ENCODE measurements at regions not wholly inside any gene's neighbourhood (a gene's known extent, or its start where the extent isn't known, plus 50 kb on each side); places are given as distances from the start of the nearest gene placed in this dataset.

DNA sequence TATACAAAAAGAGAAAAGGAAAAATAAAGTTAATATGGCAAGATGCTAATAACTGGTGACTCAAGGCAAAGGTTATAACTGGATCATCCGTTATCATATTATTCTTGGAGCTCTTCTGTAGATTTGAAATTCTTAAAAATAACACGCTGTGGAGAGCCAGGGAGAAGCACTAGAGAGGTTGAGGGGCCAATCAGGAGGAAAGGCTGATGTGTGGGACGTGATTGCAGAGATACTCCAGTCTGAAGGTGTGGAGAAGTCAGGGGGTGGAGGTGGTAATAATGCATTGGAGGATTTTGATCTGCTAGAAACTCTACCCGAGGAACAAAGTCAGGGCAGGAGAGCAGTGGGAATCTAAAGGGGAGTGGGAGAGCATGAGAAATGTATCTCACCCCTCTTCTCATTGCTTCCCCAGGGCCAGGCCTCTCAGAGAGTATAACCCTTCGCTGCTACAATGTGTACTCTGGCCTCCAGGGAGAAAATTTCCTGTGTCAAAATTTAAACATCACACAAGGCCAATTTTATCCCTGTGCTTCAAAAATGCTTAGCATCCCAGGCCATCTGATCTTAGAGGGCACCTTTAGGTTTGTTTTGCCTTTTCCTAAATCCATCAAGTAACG lies 211.5 kb upstream of the SEMA6D start:
- peaks cover 6% of the 10 kb centered on the region for H3K4me1 ChIP-seq (ENCODE audit: control insufficient read depth, insufficient read depth, low read length)
- DNase-seq (ENCODE audit: low read depth in 4 of 6, low spot score in 6 of 6): no peak
- no peak overlapping the region for H3K4me3 ChIP-seq (ENCODE audit: low read depth, low read length)
- no peaks in the 10 kb centered on the region for H3K36me3 ChIP-seq (ENCODE audit: control insufficient read depth, insufficient read depth, low read length)
- H3K27me3 ChIP-seq (ENCODE audit: control insufficient read depth, insufficient read depth, low read length): no peaks in the 10 kb centered on the region
- WGBS (ENCODE audit: insufficient coverage): 84% methylated on average over 4 of the region's 6 CpGs
- H3K9me3 ChIP-seq (ENCODE audit: control insufficient read depth, insufficient read depth, low read length): no peaks in the 10 kb centered on the region
- H3K27ac ChIP-seq (ENCODE audit: low read depth, low read length): peak overlapping the region; percentile 44

DNA sequence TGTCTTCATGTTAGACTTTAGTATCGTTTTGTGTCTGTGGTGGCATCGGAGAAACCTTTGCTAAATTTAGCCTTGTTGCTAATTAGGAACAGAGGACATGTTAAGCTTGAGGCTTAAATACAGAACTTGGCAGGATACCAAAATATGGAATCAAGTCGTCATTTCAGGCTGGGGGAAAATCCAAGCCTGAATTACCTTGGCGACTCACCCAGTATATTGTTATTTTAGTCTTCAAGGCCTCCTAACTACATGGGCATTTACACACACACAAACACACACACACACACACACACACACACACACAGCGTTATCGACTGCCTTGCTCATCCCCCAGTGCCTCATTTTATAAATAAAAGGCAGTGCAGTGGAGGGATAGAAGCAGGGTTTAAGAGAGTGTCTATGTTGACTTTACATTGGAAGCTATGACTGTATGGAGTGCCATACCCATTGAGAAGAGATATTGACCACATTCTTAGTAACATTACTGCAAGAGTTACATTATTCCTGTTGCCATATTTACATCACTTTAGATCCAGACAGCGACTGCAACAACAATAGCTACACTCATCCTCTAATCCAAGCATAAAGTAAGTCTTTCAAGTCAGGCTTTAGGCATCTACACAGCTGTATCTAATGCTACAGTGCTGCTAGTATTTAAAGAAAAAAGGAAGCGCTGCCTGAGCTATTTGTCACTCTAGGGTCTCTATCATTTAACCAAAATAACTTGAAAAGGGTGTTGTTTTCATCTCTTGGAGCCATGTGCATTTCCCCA lies 210.8 kb upstream of the SEMA6D start:
- Histone ChIP-seq H3K4me1 (ENCODE audit: control insufficient read depth, insufficient read depth, low read length) (peaks cover 6% of the 10 kb centered on the region), H3K27ac (ENCODE audit: low read depth, low read length) (peak overlapping the region; percentile 44), H3K27me3 (ENCODE audit: control insufficient read depth, insufficient read depth, low read length) (no peaks in the 10 kb centered on the region), H3K9me3 (ENCODE audit: control insufficient read depth, insufficient read depth, low read length) (no peaks in the 10 kb centered on the region), H3K36me3 (ENCODE audit: control insufficient read depth, insufficient read depth, low read length) (no peaks in the 10 kb centered on the region), H3K4me3 (ENCODE audit: low read depth, low read length) (no peak overlapping the region)
- 25% methylated on average over 3 of the region's 8 CpGs for WGBS (ENCODE audit: insufficient coverage)
- DNase-seq (ENCODE audit: low read depth in 4 of 6, low spot score in 6 of 6): peak in 2 of 6 donors; percentile 76 to 88

DNA sequence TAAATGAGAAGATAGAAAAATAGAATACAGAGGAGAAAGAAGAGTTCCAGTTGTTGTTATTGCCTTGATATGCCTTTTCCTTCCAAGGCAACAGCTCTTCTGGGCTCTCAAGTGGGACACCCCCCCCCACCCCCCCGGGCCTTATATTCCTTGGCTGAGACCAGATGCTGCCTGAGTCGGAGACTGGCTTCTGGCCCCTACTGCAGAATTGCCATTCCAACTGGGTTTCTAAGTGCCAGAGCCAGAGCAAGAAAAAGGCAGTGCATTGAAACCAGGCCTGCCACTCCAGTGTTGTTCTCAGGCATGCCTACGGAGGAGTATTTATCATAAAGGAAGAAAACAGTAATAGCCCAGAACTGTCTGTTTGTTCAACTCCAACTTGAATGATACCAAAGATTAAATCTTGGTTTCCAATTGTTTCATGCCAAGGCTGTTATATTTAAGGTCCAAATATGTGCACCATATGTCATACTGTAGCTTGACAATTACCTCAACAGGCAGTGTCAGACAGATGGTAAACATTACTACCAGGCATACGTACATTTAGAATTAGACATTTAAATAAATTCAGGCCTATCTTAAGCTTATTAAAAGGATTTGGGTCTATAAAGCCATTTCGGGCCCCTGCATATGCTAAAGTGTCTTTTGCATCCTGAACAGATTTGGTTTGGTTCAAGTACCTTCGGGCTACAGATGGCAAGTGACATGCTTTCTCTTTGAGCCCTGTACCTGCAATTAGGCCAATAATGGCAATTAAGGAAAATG lies 209.9 kb upstream of the SEMA6D start:
- Histone ChIP-seq H3K9me3 (ENCODE audit: control insufficient read depth, insufficient read depth, low read length) (no peaks in the 10 kb centered on the region), H3K27me3 (ENCODE audit: control insufficient read depth, insufficient read depth, low read length) (no peaks in the 10 kb centered on the region), H3K4me3 (ENCODE audit: low read depth, low read length) (no peak overlapping the region), H3K36me3 (ENCODE audit: control insufficient read depth, insufficient read depth, low read length) (no peaks in the 10 kb centered on the region), H3K27ac (ENCODE audit: low read depth, low read length) (no peak overlapping the region), H3K4me1 (ENCODE audit: control insufficient read depth, insufficient read depth, low read length) (peaks cover 6% of the 10 kb centered on the region)
- peak in 2 of 6 donors; percentile 48 to 88 for DNase-seq (ENCODE audit: low read depth in 4 of 6, low spot score in 6 of 6)
- WGBS (ENCODE audit: insufficient coverage): 86% methylated on average over 1 of the region's 6 CpGs

DNA sequence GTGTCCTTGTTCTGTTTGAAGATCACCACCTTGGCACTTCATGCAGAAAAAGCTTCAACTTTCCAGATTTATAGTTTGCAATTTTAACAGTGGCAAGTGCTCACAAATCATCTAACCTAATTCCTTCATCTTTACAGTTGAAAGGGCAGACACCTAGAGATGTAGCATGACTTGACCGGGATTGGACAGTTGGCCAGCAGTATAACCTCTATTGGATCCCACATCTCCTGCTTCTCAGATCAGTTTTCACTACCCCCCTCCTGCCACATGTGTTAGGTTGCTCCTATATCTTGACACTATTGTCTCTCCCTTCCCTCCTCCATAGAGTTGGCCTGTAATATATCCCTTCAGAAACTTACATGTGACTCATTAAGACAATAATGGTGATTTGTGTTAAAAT lies 206.0 kb upstream of the SEMA6D start:
- no peaks in the 10 kb centered on the region for H3K27me3 ChIP-seq (ENCODE audit: control insufficient read depth, insufficient read depth, low read length)
- H3K4me1 ChIP-seq (ENCODE audit: control insufficient read depth, insufficient read depth, low read length): no peaks in the 10 kb centered on the region
- no peak overlapping the region for H3K4me3 ChIP-seq (ENCODE audit: low read depth, low read length)
- no peaks in the 10 kb centered on the region for H3K9me3 ChIP-seq (ENCODE audit: control insufficient read depth, insufficient read depth, low read length)
- no peaks in the 10 kb centered on the region for H3K36me3 ChIP-seq (ENCODE audit: control insufficient read depth, insufficient read depth, low read length)
- no peak overlapping the region for H3K27ac ChIP-seq (ENCODE audit: low read depth, low read length)
- DNase-seq (ENCODE audit: low read depth in 4 of 6, low spot score in 6 of 6): no peak
- 100% methylated on average over 1 of the region's 1 CpG for WGBS (ENCODE audit: insufficient coverage)

DNA sequence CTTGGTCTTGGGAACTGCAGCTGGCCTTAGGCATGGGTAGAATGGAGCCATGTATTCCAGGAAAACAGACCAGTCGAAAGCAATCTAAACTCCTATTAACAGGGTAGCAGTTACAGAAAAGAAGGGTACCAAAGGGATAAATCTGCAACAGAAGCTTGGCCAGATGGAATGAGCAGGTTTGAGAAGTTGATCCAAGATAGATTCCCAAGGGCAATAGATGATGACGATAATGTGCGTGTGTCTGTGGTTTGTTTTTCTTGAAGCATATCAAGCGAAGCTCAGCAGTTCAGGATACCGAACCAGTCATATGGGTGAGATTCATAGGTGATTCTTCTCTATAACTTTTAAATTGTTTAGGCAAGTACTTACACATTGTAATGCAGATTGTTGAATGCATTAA lies 203.8 kb upstream of the SEMA6D start:
- WGBS (ENCODE audit: insufficient coverage): 80% methylated on average over 1 of the region's 5 CpGs
- no peaks in the 10 kb centered on the region for H3K4me1 ChIP-seq (ENCODE audit: control insufficient read depth, insufficient read depth, low read length)
- H3K36me3 ChIP-seq (ENCODE audit: control insufficient read depth, insufficient read depth, low read length): no peaks in the 10 kb centered on the region
- H3K27ac ChIP-seq (ENCODE audit: low read depth, low read length): no peak overlapping the region
- peak in 2 of 6 donors; percentile 23 to 51 for DNase-seq (ENCODE audit: low read depth in 4 of 6, low spot score in 6 of 6)
- no peaks in the 10 kb centered on the region for H3K27me3 ChIP-seq (ENCODE audit: control insufficient read depth, insufficient read depth, low read length)
- H3K4me3 ChIP-seq (ENCODE audit: low read depth, low read length): no peak overlapping the region
- no peaks in the 10 kb centered on the region for H3K9me3 ChIP-seq (ENCODE audit: control insufficient read depth, insufficient read depth, low read length)

DNA sequence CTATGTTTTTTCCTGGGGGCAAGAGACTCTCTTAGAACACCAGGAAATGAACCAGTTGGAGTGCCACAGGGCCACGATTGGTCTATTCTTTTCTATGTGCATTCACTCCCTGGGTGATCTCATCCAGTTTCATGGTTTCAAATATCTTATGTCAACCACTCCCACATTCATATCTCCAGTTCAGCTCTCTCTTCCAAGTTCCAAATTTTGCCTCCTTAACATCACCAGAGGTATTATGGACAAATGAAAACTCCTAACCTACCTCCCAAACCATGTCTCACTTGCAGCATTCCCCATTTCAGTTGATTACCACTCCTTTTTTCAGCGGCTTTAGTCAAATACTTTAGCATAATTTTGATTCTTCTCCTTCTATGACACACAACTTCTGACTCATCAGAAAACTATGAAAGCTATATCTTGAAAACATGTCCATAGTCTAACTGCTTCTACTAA lies 203.1 kb upstream of the SEMA6D start:
- Histone ChIP-seq H3K9me3 (ENCODE audit: control insufficient read depth, insufficient read depth, low read length) (no peaks in the 10 kb centered on the region), H3K27me3 (ENCODE audit: control insufficient read depth, insufficient read depth, low read length) (no peaks in the 10 kb centered on the region), H3K4me3 (ENCODE audit: low read depth, low read length) (no peak overlapping the region), H3K36me3 (ENCODE audit: control insufficient read depth, insufficient read depth, low read length) (no peaks in the 10 kb centered on the region), H3K27ac (ENCODE audit: low read depth, low read length) (no peak overlapping the region), H3K4me1 (ENCODE audit: control insufficient read depth, insufficient read depth, low read length) (no peaks in the 10 kb centered on the region)
- DNase-seq (ENCODE audit: low read depth in 4 of 6, low spot score in 6 of 6): no peak
- WGBS (ENCODE audit: insufficient coverage): 94% methylated on average over 2 of the region's 2 CpGs

DNA sequence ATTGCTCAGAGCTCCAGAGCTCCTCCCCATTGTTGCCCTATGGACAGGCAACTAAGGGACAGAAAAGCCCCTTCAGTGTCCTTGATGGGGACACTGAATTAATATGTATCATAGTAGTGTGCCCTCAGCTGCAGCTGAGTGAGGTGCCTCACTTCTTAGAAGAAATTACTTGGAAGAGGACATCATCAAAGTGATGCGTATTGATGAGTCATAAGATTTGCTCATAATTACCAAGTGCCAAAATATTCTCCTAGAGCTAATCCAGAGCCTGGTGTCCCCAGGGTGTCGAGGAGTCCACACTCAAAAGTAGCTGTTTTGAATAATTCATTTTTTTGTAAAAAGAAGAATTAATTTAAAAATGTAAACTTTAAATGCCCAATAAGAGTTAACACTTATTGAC lies 200.7 kb upstream of the SEMA6D start:
- H3K36me3 ChIP-seq (ENCODE audit: control insufficient read depth, insufficient read depth, low read length): no peaks in the 10 kb centered on the region
- WGBS (ENCODE audit: insufficient coverage): no CpG with 5 or more reads among the region's 2 CpGs

DNA sequence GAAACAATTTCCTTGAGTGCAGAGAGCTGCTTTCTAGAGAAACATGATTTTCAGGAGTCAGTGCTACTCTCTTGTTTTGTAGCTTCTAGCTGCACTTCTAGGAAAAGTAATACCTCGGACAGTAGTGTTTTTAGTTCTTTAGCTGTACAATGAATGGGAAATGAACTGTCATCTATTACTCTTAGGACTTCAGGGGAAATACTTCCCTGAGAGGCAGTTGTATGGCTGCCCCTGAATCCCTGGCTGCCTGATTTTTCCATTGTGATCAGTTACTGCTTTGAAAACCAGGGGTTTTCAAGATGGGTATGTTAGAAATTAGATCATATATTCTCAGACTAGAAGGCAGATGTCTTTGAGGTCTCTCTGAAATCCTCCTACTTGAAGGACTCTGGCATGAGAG lies 200.3 kb upstream of the SEMA6D start:
- WGBS (ENCODE audit: insufficient coverage): no CpG with 5 or more reads among the region's 1 CpG
- Histone ChIP-seq H3K27me3 (ENCODE audit: control insufficient read depth, insufficient read depth, low read length) (no peaks in the 10 kb centered on the region), H3K36me3 (ENCODE audit: control insufficient read depth, insufficient read depth, low read length) (no peaks in the 10 kb centered on the region), H3K9me3 (ENCODE audit: control insufficient read depth, insufficient read depth, low read length) (no peaks in the 10 kb centered on the region), H3K4me3 (ENCODE audit: low read depth, low read length) (no peak overlapping the region), H3K4me1 (ENCODE audit: control insufficient read depth, insufficient read depth, low read length) (no peaks in the 10 kb centered on the region), H3K27ac (ENCODE audit: low read depth, low read length) (no peak overlapping the region)
- no peak for DNase-seq (ENCODE audit: low read depth in 4 of 6, low spot score in 6 of 6)

More for the DNA sequence above, 200.7 kb upstream of the SEMA6D start:
- no peaks in the 10 kb centered on the region for H3K27me3 ChIP-seq (ENCODE audit: control insufficient read depth, insufficient read depth, low read length)
- no peak for DNase-seq (ENCODE audit: low read depth in 4 of 6, low spot score in 6 of 6)
- no peak overlapping the region for H3K4me3 ChIP-seq (ENCODE audit: low read depth, low read length)
- H3K4me1 ChIP-seq (ENCODE audit: control insufficient read depth, insufficient read depth, low read length): no peaks in the 10 kb centered on the region
- H3K9me3 ChIP-seq (ENCODE audit: control insufficient read depth, insufficient read depth, low read length): no peaks in the 10 kb centered on the region
- no peak overlapping the region for H3K27ac ChIP-seq (ENCODE audit: low read depth, low read length)

DNA sequence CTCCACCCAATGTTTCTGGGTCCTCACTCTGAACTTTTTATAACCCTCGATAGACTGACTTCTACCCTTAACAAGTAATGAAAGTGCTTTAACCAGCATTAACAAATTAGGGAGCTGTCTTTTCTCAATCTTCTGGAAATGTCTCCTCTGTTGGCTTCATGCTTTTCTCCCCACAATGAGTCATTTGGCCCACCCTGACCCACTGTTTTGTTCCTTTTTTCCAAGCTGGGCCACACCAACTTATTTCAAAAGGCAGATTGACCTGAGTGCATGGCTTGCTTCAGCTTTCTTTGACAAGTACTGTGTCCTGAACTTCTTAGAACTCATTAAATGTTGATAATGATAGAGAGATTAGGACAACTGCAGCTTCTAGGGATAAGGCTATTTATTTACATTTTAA lies 199.6 kb upstream of the SEMA6D start:
- DNase-seq (ENCODE audit: low read depth in 4 of 6, low spot score in 6 of 6): no peak
- Histone ChIP-seq H3K27ac (ENCODE audit: low read depth, low read length) (peak overlapping the region; percentile 40), H3K4me1 (ENCODE audit: control insufficient read depth, insufficient read depth, low read length) (no peaks in the 10 kb centered on the region), H3K9me3 (ENCODE audit: control insufficient read depth, insufficient read depth, low read length) (no peaks in the 10 kb centered on the region), H3K36me3 (ENCODE audit: control insufficient read depth, insufficient read depth, low read length) (no peaks in the 10 kb centered on the region), H3K27me3 (ENCODE audit: control insufficient read depth, insufficient read depth, low read length) (no peaks in the 10 kb centered on the region), H3K4me3 (ENCODE audit: low read depth, low read length) (no peak overlapping the region)
- WGBS (ENCODE audit: insufficient coverage): 17% methylated on average over 1 of the region's 1 CpG

All from spinal cord (tissue), 9 donors.